ENCODE measurements at regions not wholly inside any gene's neighbourhood (a gene's known extent, or its start where the extent isn't known, plus 50 kb on each side); places are given as distances from the start of the nearest gene placed in this dataset.

DNA sequence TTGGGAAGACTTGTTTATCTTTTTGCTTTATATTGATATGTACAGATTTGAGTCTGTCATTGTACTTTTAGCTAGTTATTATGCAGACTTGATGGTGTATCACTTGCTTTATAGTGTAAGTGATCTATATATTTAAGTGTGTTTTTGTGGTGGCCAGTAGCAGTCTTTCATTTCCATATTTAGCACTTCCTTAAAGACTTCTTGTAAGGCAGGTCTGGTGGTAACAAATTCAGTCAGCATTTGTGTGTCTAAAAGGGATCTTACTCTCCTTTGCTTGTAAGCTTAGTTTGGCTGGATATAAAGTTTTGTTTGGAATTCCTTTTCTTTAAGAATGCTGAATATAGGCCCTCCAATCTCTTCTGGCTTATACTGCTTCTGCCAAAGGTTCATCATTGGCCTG, 322.5 kb upstream of the EPHA6 start:
- CTCF ChIA-PET (ENCODE audit: low intra/inter-chr PET ratio): no interaction called here
- Histone ChIP-seq H3K27me3 (ENCODE audit: control insufficient read depth in 2 of 2, insufficient read depth in 2 of 2, low read length in 2 of 2) (no peaks in the 10 kb centered on the region), H3K9ac (ENCODE audit: insufficient read depth in 1 of 2, low read depth in 2 of 2, low read length in 2 of 2) (no peak overlapping the region), H3K9me1 (ENCODE audit: control insufficient read depth, insufficient read depth, low read length) (no peaks in the 10 kb centered on the region), H3K4me1 (replicated peaks in 1 of 2; ENCODE audit: control insufficient read depth in 2 of 2, insufficient read depth in 2 of 2, low read length in 2 of 2) (no peaks in the 10 kb centered on the region), H3K27ac (ENCODE audit: extremely low read depth, low read depth, low read length) (no peak overlapping the region), H3K9me3 (replicated peaks; ENCODE audit: control insufficient read depth, insufficient read depth, low read depth, low read length) (no peaks in the 10 kb centered on the region; the same call in 1 of the 2 replicates), H3K79me2 (ENCODE audit: control insufficient read depth, insufficient read depth, low read length) (no peaks in the 10 kb centered on the region), H3K4me2 (ENCODE audit: insufficient read depth, low read length) (no peak overlapping the region), H3K4me3 (no peak overlapping the region), H4K20me1 (replicated peaks; ENCODE audit: control insufficient read depth, insufficient read depth, low read length) (no peaks in the 10 kb centered on the region), H2AFZ (ENCODE audit: low read depth, low read length) (no peak overlapping the region), H3K36me3 (ENCODE audit: control insufficient read depth, insufficient read depth, low read length) (no peaks in the 10 kb centered on the region)
- POLR2A ChIA-PET: no interaction called here
- FAIRE-seq: no peak
- TF ChIP-seq, protein P1, sequence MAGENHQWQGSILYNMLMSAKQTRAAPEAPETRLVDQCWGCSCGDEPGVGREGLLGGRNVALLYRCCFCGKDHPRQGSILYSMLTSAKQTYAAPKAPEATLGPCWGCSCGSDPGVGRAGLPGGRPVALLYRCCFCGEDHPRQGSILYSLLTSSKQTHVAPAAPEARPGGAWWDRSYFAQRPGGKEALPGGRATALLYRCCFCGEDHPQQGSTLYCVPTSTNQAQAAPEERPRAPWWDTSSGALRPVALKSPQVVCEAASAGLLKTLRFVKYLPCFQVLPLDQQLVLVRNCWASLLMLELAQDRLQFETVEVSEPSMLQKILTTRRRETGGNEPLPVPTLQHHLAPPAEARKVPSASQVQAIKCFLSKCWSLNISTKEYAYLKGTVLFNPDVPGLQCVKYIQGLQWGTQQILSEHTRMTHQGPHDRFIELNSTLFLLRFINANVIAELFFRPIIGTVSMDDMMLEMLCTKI (IDR thresholded peaks at IDR 0.05; ENCODE audit: partially characterized antibody): no peak
- no peak for TF ChIP-seq PML (IDR thresholded peaks at IDR 0.05; ENCODE audit: low read length)
- no peak for TF ChIP-seq IFI16 (CRISPR knock-in tag; IDR thresholded peaks at IDR 0.05)
- no peak for TF ChIP-seq ZNF830 (CRISPR knock-in tag; IDR thresholded peaks at IDR 0.05)
- no peak for TF ChIP-seq TRIM28 (IDR thresholded peaks at IDR 0.05)
- no peak for TF ChIP-seq JUN (IDR thresholded peaks at IDR 0.05; ENCODE audit: borderline replicate concordance, low read depth, low read length)
- TF ChIP-seq JUN (CRISPR knock-in tag; IDR thresholded peaks at IDR 0.05; ENCODE audit: borderline replicate concordance): no peak
- TF ChIP-seq SMARCC2 (IDR thresholded peaks at IDR 0.05; ENCODE audit: low read depth): no peak
- TF ChIP-seq, protein P2, sequence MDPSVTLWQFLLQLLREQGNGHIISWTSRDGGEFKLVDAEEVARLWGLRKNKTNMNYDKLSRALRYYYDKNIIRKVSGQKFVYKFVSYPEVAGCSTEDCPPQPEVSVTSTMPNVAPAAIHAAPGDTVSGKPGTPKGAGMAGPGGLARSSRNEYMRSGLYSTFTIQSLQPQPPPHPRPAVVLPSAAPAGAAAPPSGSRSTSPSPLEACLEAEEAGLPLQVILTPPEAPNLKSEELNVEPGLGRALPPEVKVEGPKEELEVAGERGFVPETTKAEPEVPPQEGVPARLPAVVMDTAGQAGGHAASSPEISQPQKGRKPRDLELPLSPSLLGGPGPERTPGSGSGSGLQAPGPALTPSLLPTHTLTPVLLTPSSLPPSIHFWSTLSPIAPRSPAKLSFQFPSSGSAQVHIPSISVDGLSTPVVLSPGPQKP (CRISPR knock-in tag; IDR thresholded peaks at IDR 0.05): no peak
- TF ChIP-seq RUNX1 (IDR thresholded peaks at IDR 0.05; ENCODE audit: low read depth): no peak
- TF ChIP-seq, protein P3, sequence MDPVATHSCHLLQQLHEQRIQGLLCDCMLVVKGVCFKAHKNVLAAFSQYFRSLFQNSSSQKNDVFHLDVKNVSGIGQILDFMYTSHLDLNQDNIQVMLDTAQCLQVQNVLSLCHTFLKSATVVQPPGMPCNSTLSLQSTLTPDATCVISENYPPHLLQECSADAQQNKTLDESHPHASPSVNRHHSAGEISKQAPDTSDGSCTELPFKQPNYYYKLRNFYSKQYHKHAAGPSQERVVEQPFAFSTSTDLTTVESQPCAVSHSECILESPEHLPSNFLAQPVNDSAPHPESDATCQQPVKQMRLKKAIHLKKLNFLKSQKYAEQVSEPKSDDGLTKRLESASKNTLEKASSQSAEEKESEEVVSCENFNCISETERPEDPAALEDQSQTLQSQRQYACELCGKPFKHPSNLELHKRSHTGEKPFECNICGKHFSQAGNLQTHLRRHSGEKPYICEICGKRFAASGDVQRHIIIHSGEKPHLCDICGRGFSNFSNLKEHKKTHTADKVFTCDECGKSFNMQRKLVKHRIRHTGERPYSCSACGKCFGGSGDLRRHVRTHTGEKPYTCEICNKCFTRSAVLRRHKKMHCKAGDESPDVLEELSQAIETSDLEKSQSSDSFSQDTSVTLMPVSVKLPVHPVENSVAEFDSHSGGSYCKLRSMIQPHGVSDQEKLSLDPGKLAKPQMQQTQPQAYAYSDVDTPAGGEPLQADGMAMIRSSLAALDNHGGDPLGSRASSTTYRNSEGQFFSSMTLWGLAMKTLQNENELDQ (CRISPR knock-in tag; IDR thresholded peaks at IDR 0.05; ENCODE audit: borderline replicate concordance): no peak
- no peak for TF ChIP-seq ARID1B (IDR thresholded peaks at IDR 0.05)
- no peak for ATAC-seq
- intact Hi-C loops (cut with micrococcal nuclease): no loop called here
- DNase-seq (ENCODE audit: extremely low read depth in 1 of 4, low spot score in 3 of 4): no peak
- in situ Hi-C loops (cut with MboI): no loop called here
- no TSS peak for BruUV-seq (replicated peaks)

All from K562 (cell line).